GM23248 (cell line): ENCODE measurements at regions not wholly inside any gene's neighbourhood (a gene's known extent, or its start where the extent isn't known, plus 50 kb on each side); places are given as distances from the start of the nearest gene placed in this dataset.

Source experiments
- EZH2 ChIP-seq: fragments of 200-600 bp; sonication (generic); IDR thresholded peaks from 2 replicates; pipeline ENCODE4 v1.6.1; 2018; ENCODE audit warnings: antibody characterized with exemption, mild to moderate bottlenecking; ENCODE audit not compliant: insufficient read depth, poor library complexity, severe bottlenecking
- EZH2phosphoT487 ChIP-seq: fragments of 200-600 bp; sonication (generic); IDR thresholded peaks from 2 replicates; pipeline ENCODE4 v1.6.1; 2018; ENCODE audit warnings: antibody characterized with exemption, moderate library complexity, mild to moderate bottlenecking, low read depth; ENCODE audit not compliant: insufficient read depth

DNA sequence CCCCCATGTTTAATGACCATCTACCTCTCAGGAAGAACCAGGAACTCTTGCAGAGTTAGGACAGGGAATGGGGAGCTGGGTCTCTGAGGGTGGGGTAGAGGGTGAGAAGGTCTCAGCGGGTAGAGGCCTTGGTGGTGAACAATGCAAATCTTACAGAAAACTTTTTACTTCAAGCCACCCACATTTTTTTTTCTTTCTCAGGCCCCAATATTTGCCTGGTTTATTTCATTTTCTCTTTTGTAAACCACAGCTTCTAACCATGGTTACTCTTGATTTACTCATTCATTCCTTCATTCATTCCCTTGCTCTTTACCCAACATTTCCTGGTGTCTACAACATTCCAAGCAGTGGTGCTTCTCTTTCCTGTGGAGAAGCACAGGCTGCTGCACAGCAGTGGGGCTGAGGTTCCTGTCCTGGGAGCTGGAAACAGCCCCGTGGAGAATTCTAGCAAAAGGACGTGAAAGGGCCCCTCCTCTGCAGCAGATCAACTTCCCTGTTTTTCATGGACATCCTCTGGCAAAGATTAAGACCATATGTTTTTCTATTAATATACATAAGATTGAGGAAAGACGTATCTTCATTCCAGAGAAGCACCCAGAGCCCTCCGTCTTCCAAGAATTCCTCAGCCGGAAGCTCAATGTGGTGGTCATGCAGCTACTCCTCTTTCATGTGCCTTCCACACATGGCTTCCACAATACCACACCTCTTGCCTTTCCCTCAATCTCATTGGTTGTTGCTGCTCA, 224.4 kb upstream of the SESN3 start:
- TF ChIP-seq EZH2 (no peak), EZH2phosphoT487 (no peak)
